NCI-H146 (cell line): ENCODE measurements at regions not wholly inside any gene's neighbourhood (a gene's known extent, or its start where the extent isn't known, plus 50 kb on each side); places are given as distances from the start of the nearest gene placed in this dataset.
"Not testable (repeated sequence)": the region's sequence is repeated elsewhere in the genome, so short reads cannot be mapped to it uniquely, and the experiment has no call there.

Experiments used
- DNase-seq: peaks from one replicate; lab custom pipeline; 2025; lab: John Stamatoyannopoulos, UW

GRCh38 chr3:150128126-150128525 is 157.4 kb upstream of the PFN2 start:
- DNase-seq, result no peak

GRCh38 chr3:150127011-150127490 is 156.4 kb upstream of the PFN2 start:
- no peak for DNase-seq

GRCh38 chr3:150124142-150124541 is 153.4 kb upstream of the PFN2 start:
- peak; percentile 93 for DNase-seq

- not testable (repeated sequence) for DNase-seq
These were observed 152.6 kb upstream of the PFN2 start for GRCh38 chr3:150123249-150123648.

- no peak for DNase-seq
These were observed 147.5 kb upstream of the PFN2 start for GRCh38 chr3:150118219-150118618.

GRCh38 chr3:150117076-150117475 is 146.4 kb upstream of the PFN2 start:
- no peak for DNase-seq

- no peak for DNase-seq
These were observed 145.5 kb upstream of the PFN2 start for GRCh38 chr3:150116196-150116595.

GRCh38 chr3:150114873-150115540 is 144.3 kb upstream of the PFN2 start:
- DNase-seq, result no peak

GRCh38 chr3:150114273-150114672 is 143.6 kb upstream of the PFN2 start:
- DNase-seq, result no peak

- peak; percentile 72 for DNase-seq
These were observed 139.4 kb upstream of the PFN2 start for GRCh38 chr3:150110097-150110496.

- peak; percentile 71 for DNase-seq
These were observed 136.9 kb upstream of the PFN2 start for GRCh38 chr3:150107429-150108175.

GRCh38 chr3:150106740-150107428 is 136.2 kb upstream of the PFN2 start:
- DNase-seq, result peak; percentile 79

- no peak for DNase-seq
These were observed 135.4 kb upstream of the PFN2 start for GRCh38 chr3:150105886-150106612.

GRCh38 chr3:150105025-150105424 is 134.3 kb upstream of the PFN2 start:
- no peak for DNase-seq

- no peak for DNase-seq
These were observed 133.9 kb upstream of the PFN2 start for GRCh38 chr3:150104564-150104963.

- no peak for DNase-seq
These were observed 130.3 kb upstream of the PFN2 start for GRCh38 chr3:150101016-150101415.

GRCh38 chr3:150098621-150099020 is 127.9 kb upstream of the PFN2 start:
- DNase-seq, result no peak

GRCh38 chr3:150097588-150097890 is 126.8 kb upstream of the PFN2 start:
- DNase-seq, result no peak

GRCh38 chr3:150096700-150097587 is 126.2 kb upstream of the PFN2 start:
- no peak for DNase-seq

- DNase-seq, result peak; percentile 93
These were observed 123.6 kb upstream of the PFN2 start for GRCh38 chr3:150094150-150094933.

- DNase-seq, result no peak
These were observed 120.9 kb upstream of the PFN2 start for GRCh38 chr3:150091626-150092025.
